ENCODE measurements at regions not wholly inside any gene's neighbourhood (a gene's known extent, or its start where the extent isn't known, plus 50 kb on each side); places are given as distances from the start of the nearest gene placed in this dataset.

DNA sequence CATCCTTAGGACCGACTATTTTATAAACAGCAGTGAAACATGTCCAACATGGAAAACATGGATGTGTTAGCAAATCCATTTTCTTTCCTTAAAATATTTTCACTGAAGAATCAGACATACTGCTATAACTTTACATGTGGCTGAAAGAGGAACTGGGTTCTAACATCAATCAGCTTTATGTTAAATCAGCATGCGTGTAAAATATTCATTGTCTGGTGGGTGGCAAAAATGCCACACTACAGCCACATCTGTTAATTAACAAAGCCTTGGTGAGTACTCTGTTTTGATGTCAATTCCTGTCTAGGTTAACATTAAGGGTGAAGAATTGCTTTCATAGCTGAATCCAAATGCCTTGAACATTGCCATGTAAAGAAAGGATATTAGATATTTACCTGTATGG is 222.6 kb upstream of the CEP162 start:
- TF ChIP-seq, protein P1, sequence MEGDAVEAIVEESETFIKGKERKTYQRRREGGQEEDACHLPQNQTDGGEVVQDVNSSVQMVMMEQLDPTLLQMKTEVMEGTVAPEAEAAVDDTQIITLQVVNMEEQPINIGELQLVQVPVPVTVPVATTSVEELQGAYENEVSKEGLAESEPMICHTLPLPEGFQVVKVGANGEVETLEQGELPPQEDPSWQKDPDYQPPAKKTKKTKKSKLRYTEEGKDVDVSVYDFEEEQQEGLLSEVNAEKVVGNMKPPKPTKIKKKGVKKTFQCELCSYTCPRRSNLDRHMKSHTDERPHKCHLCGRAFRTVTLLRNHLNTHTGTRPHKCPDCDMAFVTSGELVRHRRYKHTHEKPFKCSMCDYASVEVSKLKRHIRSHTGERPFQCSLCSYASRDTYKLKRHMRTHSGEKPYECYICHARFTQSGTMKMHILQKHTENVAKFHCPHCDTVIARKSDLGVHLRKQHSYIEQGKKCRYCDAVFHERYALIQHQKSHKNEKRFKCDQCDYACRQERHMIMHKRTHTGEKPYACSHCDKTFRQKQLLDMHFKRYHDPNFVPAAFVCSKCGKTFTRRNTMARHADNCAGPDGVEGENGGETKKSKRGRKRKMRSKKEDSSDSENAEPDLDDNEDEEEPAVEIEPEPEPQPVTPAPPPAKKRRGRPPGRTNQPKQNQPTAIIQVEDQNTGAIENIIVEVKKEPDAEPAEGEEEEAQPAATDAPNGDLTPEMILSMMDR (IDR thresholded peaks at IDR 0.05) = no peak
- TF ChIP-seq POLR2AphosphoS5 (IDR thresholded peaks at IDR 0.05) (no peak), POLR2A (IDR thresholded peaks at IDR 0.05) (no peak)
- Histone ChIP-seq H3K4me3 (no peak overlapping the region), H3K4me1 (no peaks in the 10 kb centered on the region), H3K36me3 (no peaks in the 10 kb centered on the region), H3K27ac (no peak overlapping the region), H3K9me3 (no peaks in the 10 kb centered on the region), H3K27me3 (no peaks in the 10 kb centered on the region)
- intact Hi-C loops (cut with DNase I; ENCODE audit: low total_unique reads) = no loop called here
- no peak for DNase-seq (ENCODE audit: low spot score in 2 of 2)

DNA sequence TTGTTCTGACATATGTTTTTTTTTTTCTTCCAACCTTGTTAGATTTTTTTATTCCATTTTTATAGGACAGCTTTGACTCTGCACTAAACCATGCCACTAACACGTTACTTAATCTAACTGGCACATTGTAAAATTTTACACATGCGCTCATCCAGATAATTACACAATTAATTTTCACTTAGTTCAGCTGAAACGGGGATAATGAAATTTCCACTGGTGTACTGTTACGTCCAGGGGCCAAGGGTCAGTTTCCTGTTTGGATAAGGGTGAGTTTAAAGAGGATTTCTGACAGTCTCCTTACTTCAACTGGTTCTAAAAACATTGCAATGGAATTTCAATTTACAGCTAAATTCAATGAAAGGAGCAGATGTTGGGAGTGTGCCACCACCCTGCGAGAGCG is 221.8 kb upstream of the CEP162 start:
- Histone ChIP-seq H3K36me3 (no peaks in the 10 kb centered on the region), H3K27ac (no peak overlapping the region), H3K4me1 (no peaks in the 10 kb centered on the region), H3K27me3 (no peaks in the 10 kb centered on the region), H3K4me3 (no peak overlapping the region), H3K9me3 (no peaks in the 10 kb centered on the region)
- intact Hi-C loops (cut with DNase I; ENCODE audit: low total_unique reads) = no loop called here
- no peak for DNase-seq (ENCODE audit: low spot score in 2 of 2)
- TF ChIP-seq, protein P1 (IDR thresholded peaks at IDR 0.05) = no peak
- no peak for TF ChIP-seq POLR2AphosphoS5 (IDR thresholded peaks at IDR 0.05)
- TF ChIP-seq POLR2A (IDR thresholded peaks at IDR 0.05) = no peak

DNA sequence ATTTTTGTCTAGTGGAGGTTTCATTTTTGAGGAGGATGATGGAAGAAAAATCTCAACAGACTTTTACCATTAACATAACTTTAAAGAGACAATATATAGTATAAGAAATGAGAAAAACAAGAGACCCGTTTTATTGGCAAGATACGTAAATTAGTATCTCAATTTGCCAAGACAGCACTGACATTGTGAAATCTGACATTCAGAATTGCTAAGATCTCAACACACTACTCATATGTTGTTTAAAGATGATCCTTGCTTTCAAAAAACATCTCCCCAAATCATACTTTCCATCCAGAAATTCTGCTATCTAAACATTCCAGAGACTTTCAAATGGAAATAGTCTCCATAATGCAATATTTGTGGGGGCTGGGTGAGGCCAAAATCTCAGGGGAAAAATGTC is 220.9 kb upstream of the CEP162 start:
- no peak for TF ChIP-seq POLR2A (IDR thresholded peaks at IDR 0.05)
- TF ChIP-seq, protein P1 (IDR thresholded peaks at IDR 0.05) = no peak
- TF ChIP-seq POLR2AphosphoS5 (IDR thresholded peaks at IDR 0.05) = no peak
- intact Hi-C loops (cut with DNase I; ENCODE audit: low total_unique reads) = no loop called here
- Histone ChIP-seq H3K27me3 (no peaks in the 10 kb centered on the region), H3K4me1 (no peaks in the 10 kb centered on the region), H3K36me3 (no peaks in the 10 kb centered on the region), H3K9me3 (no peaks in the 10 kb centered on the region), H3K4me3 (no peak overlapping the region), H3K27ac (no peak overlapping the region)
- no peak for DNase-seq (ENCODE audit: low spot score in 2 of 2)

GRCh38 chr6:84447651-84448050 is 220.2 kb upstream of the CEP162 start:
- Histone ChIP-seq H3K27me3 (no peaks in the 10 kb centered on the region), H3K9me3 (no peaks in the 10 kb centered on the region), H3K4me3 (no peak overlapping the region), H3K27ac (no peak overlapping the region), H3K36me3 (no peaks in the 10 kb centered on the region), H3K4me1 (no peaks in the 10 kb centered on the region)
- DNase-seq (ENCODE audit: low spot score in 2 of 2) = no peak
- intact Hi-C loops (cut with DNase I; ENCODE audit: low total_unique reads) = no loop called here
- TF ChIP-seq POLR2AphosphoS5 (IDR thresholded peaks at IDR 0.05) (no peak), POLR2A (IDR thresholded peaks at IDR 0.05) (no peak)
- TF ChIP-seq, protein P1 (IDR thresholded peaks at IDR 0.05) = no peak

GRCh38 chr6:84445068-84445467 is 217.6 kb upstream of the CEP162 start:
- Histone ChIP-seq H3K36me3 (no peaks in the 10 kb centered on the region), H3K4me3 (no peak overlapping the region), H3K9me3 (no peaks in the 10 kb centered on the region), H3K4me1 (no peaks in the 10 kb centered on the region), H3K27me3 (no peaks in the 10 kb centered on the region), H3K27ac (no peak overlapping the region)
- TF ChIP-seq POLR2A (IDR thresholded peaks at IDR 0.05) (no peak), POLR2AphosphoS5 (IDR thresholded peaks at IDR 0.05) (no peak)
- TF ChIP-seq, protein P1 (IDR thresholded peaks at IDR 0.05) = no peak
- intact Hi-C loops (cut with DNase I; ENCODE audit: low total_unique reads) = no loop called here
- DNase-seq (ENCODE audit: low spot score in 2 of 2) = no peak
